Liver (tissue), 8 donors: ENCODE measurements at regions not wholly inside any gene's neighbourhood (a gene's known extent, or its start where the extent isn't known, plus 50 kb on each side); places are given as distances from the start of the nearest gene placed in this dataset.

Experiments used
- DNase-seq: peaks from one replicate; pipeline ENCODE4 v3.0.0-alpha.2; 2017; ENCODE audit warnings: low spot score
- H3K27ac ChIP-seq, 2 donors: one replicate each; pipeline ENCODE4 v1.7.0; 2013; ENCODE audit warnings: inconsistent platforms in 2 of 2, low read length in 2 of 2, control low read depth in 1 of 2, low read depth in 1 of 2, mild to moderate bottlenecking in 1 of 2
- H3K27me3 ChIP-seq, 4 donors: one replicate each; pipeline versions ENCODE4 v1.6.1 to v1.7.0; 2013; ENCODE audit warnings: low read length in 3 of 4, inconsistent platforms in 1 of 4, mild to moderate bottlenecking in 1 of 4, moderate library complexity in 1 of 4; ENCODE audit not compliant: control insufficient read depth in 4 of 4, insufficient read depth in 4 of 4
- H3K36me3 ChIP-seq, 4 donors: one replicate each; pipeline versions ENCODE4 v1.6.1 to v1.7.0; 2013; ENCODE audit warnings: low read length in 3 of 4, mild to moderate bottlenecking in 3 of 4, low read depth in 1 of 4, moderate library complexity in 1 of 4; ENCODE audit not compliant: control insufficient read depth in 4 of 4, insufficient read depth in 3 of 4
- H3K4me1 ChIP-seq, 4 donors: one replicate each; pipeline versions ENCODE4 v1.6.1 to v1.7.0; 2013; ENCODE audit warnings: low read length in 3 of 4, mild to moderate bottlenecking in 3 of 4, moderate library complexity in 1 of 4; ENCODE audit not compliant: control insufficient read depth in 4 of 4, insufficient read depth in 4 of 4
- H3K4me3 ChIP-seq, 3 donors: one replicate each; pipeline versions ENCODE4 v1.6.1 to v1.7.0; 2013; ENCODE audit warnings: low read length in 3 of 3, control low read depth in 1 of 3, low read depth in 1 of 3, mild to moderate bottlenecking in 1 of 3
- H3K9ac ChIP-seq, 2 donors: one replicate each; pipeline ENCODE4 v1.7.0; 2013; ENCODE audit warnings: low read length in 2 of 2, mild to moderate bottlenecking in 2 of 2, moderate library complexity in 2 of 2, control low read depth in 1 of 2, low read depth in 1 of 2
- H3K9me3 ChIP-seq, 4 donors: one replicate each; pipeline versions ENCODE4 v1.6.1 to v1.7.0; 2013; ENCODE audit warnings: low read length in 3 of 4; ENCODE audit not compliant: control insufficient read depth in 4 of 4
- EGR1 ChIP-seq, 2 donors: IDR thresholded peaks; 2 replicates each; pipeline ENCODE4 v1.6.1; 2016 to 2018; ENCODE audit warnings: antibody characterized with exemption in 2 of 2, low read depth in 2 of 2
- FOXA1 ChIP-seq: IDR thresholded peaks from 2 replicates; pipeline ENCODE4 v1.6.1; 2016; ENCODE audit warnings: antibody characterized with exemption
- FOXA2 ChIP-seq: IDR thresholded peaks from 2 replicates; pipeline ENCODE4 v1.6.1; 2016; ENCODE audit warnings: antibody characterized with exemption
- GABPA ChIP-seq, 2 donors: IDR thresholded peaks in 1 of 2; conservative IDR thresholded peaks in 1 of 2; 2 replicates each; pipeline ENCODE4 v1.6.1; 2016; ENCODE audit warnings: antibody characterized with exemption in 2 of 2, mild to moderate bottlenecking in 1 of 2, moderate library complexity in 1 of 2
- HNF4A ChIP-seq, 2 donors: conservative IDR thresholded peaks; 2 replicates each; pipeline ENCODE4 v1.6.1; 2016; ENCODE audit warnings: antibody characterized with exemption in 2 of 2, mild to moderate bottlenecking in 2 of 2
- HNF4G ChIP-seq: IDR thresholded peaks from 2 replicates; pipeline ENCODE4 v1.6.1; 2016; ENCODE audit warnings: antibody characterized with exemption
- JUND ChIP-seq, 2 donors: IDR thresholded peaks; 2 replicates each; pipeline ENCODE4 v1.6.1; 2016; ENCODE audit warnings: antibody characterized with exemption in 2 of 2
- NR2F2 ChIP-seq: IDR thresholded peaks from 2 replicates; pipeline ENCODE4 v1.6.1; 2016; ENCODE audit warnings: antibody characterized with exemption
- RAD21 ChIP-seq, 2 donors: IDR thresholded peaks; 2 replicates each; pipeline ENCODE4 v1.6.1; 2016; ENCODE audit warnings: antibody characterized with exemption in 2 of 2, mild to moderate bottlenecking in 2 of 2
- RXRA ChIP-seq, 2 donors: IDR thresholded peaks; 2 replicates each; pipeline ENCODE4 v1.6.1; 2017 to 2018; ENCODE audit warnings: antibody characterized with exemption in 2 of 2, mild to moderate bottlenecking in 1 of 2
- SP1 ChIP-seq: IDR thresholded peaks from 2 replicates; pipeline ENCODE4 v1.6.1; 2018; ENCODE audit warnings: antibody characterized with exemption, mild to moderate bottlenecking
- YY1 ChIP-seq: IDR thresholded peaks from 2 replicates; pipeline ENCODE4 v1.6.1; 2016; ENCODE audit warnings: antibody characterized with exemption, mild to moderate bottlenecking
- WGBS: extraction: QIAGEN DNeasy Blood & Tissue Kit; methylation state at CpG from one replicate; pipeline ENCODE4 v1.1.7; 2013; 5-methylcytosine and 5-hydroxymethylcytosine counted together
- TF ChIP-seq, protein P1 (sequence below): fragments of 150-350 bp; IDR thresholded peaks from 2 replicates; pipeline ENCODE4 v1.5.1; 2017; ENCODE audit warnings: improper control_type of control experiment, low read depth, low read length; ENCODE audit not compliant: missing input control
- TF ChIP-seq, protein P2 (sequence below): IDR thresholded peaks from 2 replicates; pipeline ENCODE4 v1.6.1; 2016; ENCODE audit warnings: antibody characterized with exemption
- TF ChIP-seq, protein P3 (sequence below): IDR thresholded peaks from 2 replicates; pipeline ENCODE4 v1.6.1; 2016; ENCODE audit warnings: antibody characterized with exemption
- TF ChIP-seq, protein P4 (sequence below): IDR thresholded peaks from 2 replicates; pipeline ENCODE4 v1.6.1; 2016; ENCODE audit warnings: antibody characterized with exemption, mild to moderate bottlenecking
- donor health status: healthy.
- donor health status: healthy.
- donor health status: healthy.
- donor health status: healthy.
- donor health status: healthy.

DNA sequence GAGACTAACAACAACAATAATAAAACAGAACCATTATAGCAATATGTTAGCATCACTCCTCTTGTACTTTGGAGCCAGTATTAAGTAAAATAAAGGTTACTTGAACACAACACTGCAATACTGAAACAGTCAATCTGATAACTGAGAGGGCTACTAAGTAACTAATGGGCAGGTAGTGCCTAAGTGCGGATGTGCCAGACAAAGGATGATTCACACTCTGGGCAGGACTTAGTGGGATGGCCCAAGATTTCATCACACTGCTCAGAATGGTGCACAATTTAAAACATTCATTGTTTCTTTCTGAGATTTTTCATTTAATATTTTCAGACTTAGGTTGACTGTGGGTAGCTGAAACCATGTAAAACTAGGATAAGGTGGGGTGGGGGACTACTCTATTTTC, 131.9 kb upstream of the CAND1 start:
- H3K9me3 ChIP-seq: no peaks in the 10 kb centered on the region
- H3K27ac ChIP-seq: no peak overlapping the region
- H3K27me3 ChIP-seq: peaks cover 0 to 2% (median 1%) of the 10 kb centered on the region in 4 donors
- H3K4me1 ChIP-seq: no peaks in the 10 kb centered on the region
- WGBS: 93% methylated on average over 1 of the region's 1 CpG
- no peak overlapping the region for H3K4me3 ChIP-seq
- TF ChIP-seq HNF4G: no peak
- no peak for DNase-seq
- H3K9ac ChIP-seq: no peak overlapping the region
- no peaks in the 10 kb centered on the region for H3K36me3 ChIP-seq

DNA sequence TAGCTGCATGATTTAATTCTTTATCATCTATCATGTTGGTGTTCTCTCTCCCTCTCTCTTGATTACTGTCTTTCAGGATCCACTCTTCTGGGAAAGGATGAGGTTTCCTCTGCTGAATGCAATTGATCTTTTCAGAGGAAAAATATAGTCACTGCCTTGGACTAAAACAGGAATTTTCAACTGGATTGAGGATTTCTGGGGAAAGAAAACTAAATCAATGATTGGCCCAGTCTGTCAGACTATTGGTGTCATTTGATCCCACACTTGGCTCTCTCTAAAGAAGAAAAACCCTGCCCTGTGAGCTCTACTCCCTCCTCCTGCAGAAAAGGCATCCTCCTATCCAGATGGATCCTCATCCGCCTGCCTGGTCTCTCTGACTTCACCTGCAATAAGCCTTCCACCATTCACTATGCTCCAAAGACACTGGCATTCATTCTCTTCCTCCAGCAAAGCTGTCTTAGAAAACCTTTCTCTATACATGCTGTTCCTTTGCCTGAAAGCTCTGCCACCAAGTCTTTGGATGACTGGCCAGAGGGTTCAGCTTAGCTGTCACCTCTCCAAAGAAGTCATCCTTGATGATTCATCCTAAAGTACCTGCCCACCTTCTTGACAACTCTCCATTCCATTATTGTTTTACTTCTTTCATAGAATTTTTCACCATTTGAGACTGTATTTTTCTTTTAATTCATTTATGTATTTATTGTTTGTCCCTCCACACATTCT, 127.7 kb upstream of the CAND1 start:
- Histone ChIP-seq H3K27ac (no peak overlapping the region), H3K36me3 (no peaks in the 10 kb centered on the region), H3K9me3 (no peaks in the 10 kb centered on the region), H3K27me3 (peaks cover 0 to 2% (median 0%) of the 10 kb centered on the region in 4 donors), H3K4me1 (no peaks in the 10 kb centered on the region), H3K9ac (no peak overlapping the region), H3K4me3 (no peak overlapping the region)
- DNase-seq: no peak
- 40% methylated on average over 1 of the region's 1 CpG for WGBS
- no peak for TF ChIP-seq GABPA (IDR thresholded peaks at IDR 0.05 in 1 of 2, conservative IDR thresholded peaks at IDR 0.05 in 1 of 2)
- TF ChIP-seq FOXA2: no peak
- TF ChIP-seq, protein P1, sequence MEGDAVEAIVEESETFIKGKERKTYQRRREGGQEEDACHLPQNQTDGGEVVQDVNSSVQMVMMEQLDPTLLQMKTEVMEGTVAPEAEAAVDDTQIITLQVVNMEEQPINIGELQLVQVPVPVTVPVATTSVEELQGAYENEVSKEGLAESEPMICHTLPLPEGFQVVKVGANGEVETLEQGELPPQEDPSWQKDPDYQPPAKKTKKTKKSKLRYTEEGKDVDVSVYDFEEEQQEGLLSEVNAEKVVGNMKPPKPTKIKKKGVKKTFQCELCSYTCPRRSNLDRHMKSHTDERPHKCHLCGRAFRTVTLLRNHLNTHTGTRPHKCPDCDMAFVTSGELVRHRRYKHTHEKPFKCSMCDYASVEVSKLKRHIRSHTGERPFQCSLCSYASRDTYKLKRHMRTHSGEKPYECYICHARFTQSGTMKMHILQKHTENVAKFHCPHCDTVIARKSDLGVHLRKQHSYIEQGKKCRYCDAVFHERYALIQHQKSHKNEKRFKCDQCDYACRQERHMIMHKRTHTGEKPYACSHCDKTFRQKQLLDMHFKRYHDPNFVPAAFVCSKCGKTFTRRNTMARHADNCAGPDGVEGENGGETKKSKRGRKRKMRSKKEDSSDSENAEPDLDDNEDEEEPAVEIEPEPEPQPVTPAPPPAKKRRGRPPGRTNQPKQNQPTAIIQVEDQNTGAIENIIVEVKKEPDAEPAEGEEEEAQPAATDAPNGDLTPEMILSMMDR: no peak
- TF ChIP-seq EGR1 (IDR thresholded peaks at IDR 0.05; ENCODE audit: low read depth in 2 of 2): no peak
- TF ChIP-seq RXRA (IDR thresholded peaks at IDR 0.05): no peak
- TF ChIP-seq, protein P2, sequence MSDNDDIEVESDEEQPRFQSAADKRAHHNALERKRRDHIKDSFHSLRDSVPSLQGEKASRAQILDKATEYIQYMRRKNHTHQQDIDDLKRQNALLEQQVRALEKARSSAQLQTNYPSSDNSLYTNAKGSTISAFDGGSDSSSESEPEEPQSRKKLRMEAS: no peak
- TF ChIP-seq NR2F2: no peak
- TF ChIP-seq, protein P3, sequence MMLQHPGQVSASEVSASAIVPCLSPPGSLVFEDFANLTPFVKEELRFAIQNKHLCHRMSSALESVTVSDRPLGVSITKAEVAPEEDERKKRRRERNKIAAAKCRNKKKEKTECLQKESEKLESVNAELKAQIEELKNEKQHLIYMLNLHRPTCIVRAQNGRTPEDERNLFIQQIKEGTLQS: no peak
- no peak for TF ChIP-seq FOXA1
- TF ChIP-seq RAD21 (IDR thresholded peaks at IDR 0.05): no peak
- TF ChIP-seq JUND (IDR thresholded peaks at IDR 0.05): no peak
- no peak for TF ChIP-seq YY1
- TF ChIP-seq, protein P4, sequence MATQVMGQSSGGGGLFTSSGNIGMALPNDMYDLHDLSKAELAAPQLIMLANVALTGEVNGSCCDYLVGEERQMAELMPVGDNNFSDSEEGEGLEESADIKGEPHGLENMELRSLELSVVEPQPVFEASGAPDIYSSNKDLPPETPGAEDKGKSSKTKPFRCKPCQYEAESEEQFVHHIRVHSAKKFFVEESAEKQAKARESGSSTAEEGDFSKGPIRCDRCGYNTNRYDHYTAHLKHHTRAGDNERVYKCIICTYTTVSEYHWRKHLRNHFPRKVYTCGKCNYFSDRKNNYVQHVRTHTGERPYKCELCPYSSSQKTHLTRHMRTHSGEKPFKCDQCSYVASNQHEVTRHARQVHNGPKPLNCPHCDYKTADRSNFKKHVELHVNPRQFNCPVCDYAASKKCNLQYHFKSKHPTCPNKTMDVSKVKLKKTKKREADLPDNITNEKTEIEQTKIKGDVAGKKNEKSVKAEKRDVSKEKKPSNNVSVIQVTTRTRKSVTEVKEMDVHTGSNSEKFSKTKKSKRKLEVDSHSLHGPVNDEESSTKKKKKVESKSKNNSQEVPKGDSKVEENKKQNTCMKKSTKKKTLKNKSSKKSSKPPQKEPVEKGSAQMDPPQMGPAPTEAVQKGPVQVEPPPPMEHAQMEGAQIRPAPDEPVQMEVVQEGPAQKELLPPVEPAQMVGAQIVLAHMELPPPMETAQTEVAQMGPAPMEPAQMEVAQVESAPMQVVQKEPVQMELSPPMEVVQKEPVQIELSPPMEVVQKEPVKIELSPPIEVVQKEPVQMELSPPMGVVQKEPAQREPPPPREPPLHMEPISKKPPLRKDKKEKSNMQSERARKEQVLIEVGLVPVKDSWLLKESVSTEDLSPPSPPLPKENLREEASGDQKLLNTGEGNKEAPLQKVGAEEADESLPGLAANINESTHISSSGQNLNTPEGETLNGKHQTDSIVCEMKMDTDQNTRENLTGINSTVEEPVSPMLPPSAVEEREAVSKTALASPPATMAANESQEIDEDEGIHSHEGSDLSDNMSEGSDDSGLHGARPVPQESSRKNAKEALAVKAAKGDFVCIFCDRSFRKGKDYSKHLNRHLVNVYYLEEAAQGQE: no peak
- TF ChIP-seq SP1: no peak
- no peak for TF ChIP-seq HNF4G
- no peak for TF ChIP-seq HNF4A (conservative IDR thresholded peaks at IDR 0.05)
